Colonic mucosa (tissue), 4 donors: ENCODE measurements at regions not wholly inside any gene's neighbourhood (a gene's known extent, or its start where the extent isn't known, plus 50 kb on each side); places are given as distances from the start of the nearest gene placed in this dataset.

Source experiments
- DNase-seq: peaks from one replicate; pipeline ENCODE4 v3.0.0-alpha.2; 2020
- H3K27ac ChIP-seq: fragments of 200-600 bp; one replicate; pipeline ENCODE4 v1.8.0; 2021
- H3K27me3 ChIP-seq: fragments of 200-600 bp; one replicate; pipeline ENCODE4 v1.8.0; 2021
- H3K36me3 ChIP-seq: fragments of 200-600 bp; one replicate; pipeline ENCODE4 v1.8.0; 2021
- H3K4me1 ChIP-seq: fragments of 200-600 bp; one replicate; pipeline ENCODE4 v1.8.0; 2021; ENCODE audit warnings: mild to moderate bottlenecking
- H3K4me3 ChIP-seq: fragments of 200-600 bp; one replicate; pipeline ENCODE4 v1.8.0; 2021
- H3K9ac ChIP-seq, 2 donors: one replicate each; pipeline ENCODE4 v1.7.0; 2013; ENCODE audit warnings: control low read depth in 2 of 2, low read depth in 2 of 2, low read length in 2 of 2
- H3K9me3 ChIP-seq: fragments of 200-600 bp; one replicate; pipeline ENCODE4 v1.8.0; 2021
- CTCF ChIP-seq: fragments of 200-600 bp; IDR thresholded peaks from one replicate; pipeline ENCODE4 v1.8.0; 2022; ENCODE audit warnings: antibody characterized with exemption, mild to moderate bottlenecking
- intact Hi-C: fragments of 100-400 bp; cut with DNase I; formaldehyde crosslinking; loops from one replicate; pipeline ENCODE4 v1.14.1; 2022
- donor health status: healthy.
- donor health status: DM: no; HTN: no; CAD: no.
- donor health status: DM: no; HTN: no; CAD: no.

GRCh38 chr5:167595196-167595595 is 696.2 kb upstream of the WWC1 start:
- Histone ChIP-seq H3K4me3 (no peak overlapping the region), H3K9ac (no peak overlapping the region), H3K9me3 (no peaks in the 10 kb centered on the region), H3K27me3 (no peaks in the 10 kb centered on the region), H3K36me3 (no peaks in the 10 kb centered on the region), H3K4me1 (no peaks in the 10 kb centered on the region), H3K27ac (no peak overlapping the region)
- intact Hi-C loops: no loop called here
- DNase-seq: no peak
- no peak for TF ChIP-seq CTCF

GRCh38 chr5:167598166-167598565 is 693.3 kb upstream of the WWC1 start:
- Histone ChIP-seq H3K27me3 (no peaks in the 10 kb centered on the region), H3K4me3 (no peak overlapping the region), H3K36me3 (no peaks in the 10 kb centered on the region), H3K4me1 (no peaks in the 10 kb centered on the region), H3K9ac (no peak overlapping the region), H3K9me3 (no peaks in the 10 kb centered on the region), H3K27ac (no peak overlapping the region)
- intact Hi-C loops: no loop called here
- DNase-seq: no peak
- no peak for TF ChIP-seq CTCF

GRCh38 chr5:167602067-167602466 is 689.4 kb upstream of the WWC1 start:
- no peak for TF ChIP-seq CTCF
- no peaks in the 10 kb centered on the region for H3K36me3 ChIP-seq
- H3K9ac ChIP-seq: no peak overlapping the region
- H3K4me3 ChIP-seq: no peak overlapping the region
- H3K9me3 ChIP-seq: no peaks in the 10 kb centered on the region
- intact Hi-C loops: no loop called here
- DNase-seq: no peak
- H3K27ac ChIP-seq: no peak overlapping the region
- H3K4me1 ChIP-seq: no peaks in the 10 kb centered on the region
- H3K27me3 ChIP-seq: no peaks in the 10 kb centered on the region

- intact Hi-C loops: no loop called here
- Histone ChIP-seq H3K9me3 (no peaks in the 10 kb centered on the region), H3K9ac (no peak overlapping the region), H3K4me3 (no peak overlapping the region), H3K4me1 (no peaks in the 10 kb centered on the region), H3K27ac (no peak overlapping the region), H3K27me3 (no peaks in the 10 kb centered on the region), H3K36me3 (no peaks in the 10 kb centered on the region)
- DNase-seq: no peak
- TF ChIP-seq CTCF: no peak
Measured at GRCh38 chr5:167603135-167603534, 688.3 kb upstream of the WWC1 start.

GRCh38 chr5:167608390-167609272 is 682.8 kb upstream of the WWC1 start:
- Histone ChIP-seq H3K4me1 (no peaks in the 10 kb centered on the region), H3K4me3 (no peak overlapping the region), H3K27ac (no peak overlapping the region), H3K9me3 (no peaks in the 10 kb centered on the region), H3K36me3 (no peaks in the 10 kb centered on the region), H3K27me3 (no peaks in the 10 kb centered on the region), H3K9ac (no peak overlapping the region)
- no peak for TF ChIP-seq CTCF
- no peak for DNase-seq
- intact Hi-C loops: no loop called here
